HG03521 (cell line): ENCODE measurements at regions not wholly inside any gene's neighbourhood (a gene's known extent, or its start where the extent isn't known, plus 50 kb on each side); places are given as distances from the start of the nearest gene placed in this dataset.
"Not testable (repeated sequence)": the region's sequence is repeated elsewhere in the genome, so short reads cannot be mapped to it uniquely, and the experiment has no call there.

Source experiments
- ATAC-seq: cut with Tn5 transposase; IDR thresholded peaks from one replicate; pipeline ENCODE4 v1.9.1; 2021; ENCODE audit warnings: mild to moderate bottlenecking, moderate library complexity; ENCODE audit not compliant: unreplicated experiment

DNA sequence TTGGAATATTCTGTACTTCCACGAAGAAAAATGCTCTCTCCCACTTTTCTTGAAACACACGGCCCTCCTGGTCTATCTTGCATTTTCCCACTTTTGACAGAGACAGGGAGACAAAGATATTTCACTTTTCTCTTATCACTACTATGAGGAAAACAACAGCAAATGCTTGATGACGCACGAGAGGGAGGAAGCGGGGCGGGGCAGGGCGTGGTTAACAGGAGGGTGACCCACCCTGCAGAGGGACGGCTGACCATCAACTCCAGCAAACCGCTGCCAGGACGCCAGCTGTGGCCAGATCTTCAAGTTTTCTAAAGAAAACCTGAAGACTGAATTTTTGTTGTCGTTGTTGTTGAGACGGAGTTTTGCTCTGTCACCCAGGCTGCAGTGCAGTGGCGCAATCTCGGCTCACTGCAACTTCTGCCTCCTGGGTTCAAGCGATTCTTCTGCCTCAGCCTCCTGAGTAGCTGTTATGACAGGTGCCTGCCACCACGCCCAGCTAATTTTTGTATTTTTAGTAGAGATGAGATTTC, 63.8 kb downstream of the NSUN5 start:
- ATAC-seq = not testable (repeated sequence)

DNA sequence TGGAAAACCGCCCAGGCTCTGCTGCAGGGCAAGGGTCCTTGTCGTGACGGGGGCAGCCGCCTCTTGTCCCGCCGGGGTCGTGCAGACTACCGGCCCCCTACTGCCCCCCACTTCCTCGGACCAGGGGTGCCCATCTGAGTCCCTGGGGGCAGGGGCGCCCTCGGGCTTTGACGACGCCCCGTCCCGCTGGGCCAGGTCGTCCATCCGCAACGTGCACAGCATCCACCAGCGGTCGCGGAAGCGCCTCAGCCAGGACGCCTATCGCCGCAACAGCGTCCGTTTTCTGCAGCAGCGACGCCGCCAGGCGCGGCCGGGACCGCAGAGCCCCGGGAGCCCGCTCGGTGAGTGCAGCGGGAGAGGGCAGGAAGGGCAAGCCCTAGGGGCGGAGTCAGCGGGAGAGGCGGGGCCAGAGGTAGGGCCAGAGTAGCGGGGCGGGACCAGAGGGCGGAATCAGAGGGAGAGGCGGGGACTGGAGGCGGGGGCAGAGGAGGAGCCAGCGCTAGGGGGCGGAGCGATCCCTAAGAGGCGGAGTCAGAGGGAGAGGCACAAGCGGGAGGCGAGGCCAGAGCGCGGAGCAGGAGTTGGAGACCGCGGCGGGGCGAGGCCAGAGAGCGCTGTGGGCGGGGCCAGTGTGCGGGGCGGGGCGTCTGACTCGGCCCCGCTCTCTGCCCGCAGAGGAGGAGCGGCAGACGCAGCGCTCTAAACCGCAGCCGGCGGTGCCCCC, 73.5 kb downstream of the NSUN5 start:
- ATAC-seq = peak; percentile 85

DNA sequence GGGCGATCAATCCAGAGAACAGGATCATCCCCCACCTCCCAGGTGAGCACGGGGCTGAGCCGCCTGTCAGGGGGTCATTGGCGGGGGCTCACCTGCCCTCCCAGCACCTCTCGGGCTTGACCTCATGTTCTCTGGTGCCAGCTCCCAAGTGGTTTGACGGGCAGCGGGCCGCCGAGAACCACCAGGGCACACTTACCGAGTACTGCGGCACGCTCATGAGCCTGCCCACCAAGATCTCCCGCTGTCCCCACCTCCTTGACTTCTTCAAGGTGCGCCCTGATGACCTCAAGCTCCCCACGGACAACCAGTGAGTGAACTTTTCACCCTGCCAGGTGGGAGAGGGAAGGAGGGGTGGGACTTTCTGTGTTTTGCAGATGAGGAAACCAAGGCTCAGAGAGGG, 82.9 kb downstream of the NSUN5 start:
- not testable (repeated sequence) for ATAC-seq

DNA sequence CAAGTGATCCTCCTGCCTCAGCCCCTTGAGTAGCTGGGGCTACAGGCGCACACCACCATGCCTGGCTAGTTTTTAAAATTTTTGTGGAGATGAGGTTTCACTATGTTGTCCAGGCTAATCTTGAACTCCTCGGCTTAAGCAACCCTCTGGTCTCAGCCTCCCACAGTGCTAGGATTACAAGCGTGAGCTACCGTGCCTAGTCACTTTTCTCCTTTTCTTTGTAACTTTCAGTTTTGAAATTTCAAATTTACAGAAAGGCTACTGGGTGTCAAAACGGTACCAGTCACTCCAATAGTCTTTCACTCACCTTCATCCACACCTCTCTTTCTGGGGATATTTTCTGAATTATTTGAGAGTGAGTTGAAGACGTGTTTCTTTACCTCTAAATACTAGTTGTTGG, 86.9 kb downstream of the NSUN5 start:
- ATAC-seq = not testable (repeated sequence)

DNA sequence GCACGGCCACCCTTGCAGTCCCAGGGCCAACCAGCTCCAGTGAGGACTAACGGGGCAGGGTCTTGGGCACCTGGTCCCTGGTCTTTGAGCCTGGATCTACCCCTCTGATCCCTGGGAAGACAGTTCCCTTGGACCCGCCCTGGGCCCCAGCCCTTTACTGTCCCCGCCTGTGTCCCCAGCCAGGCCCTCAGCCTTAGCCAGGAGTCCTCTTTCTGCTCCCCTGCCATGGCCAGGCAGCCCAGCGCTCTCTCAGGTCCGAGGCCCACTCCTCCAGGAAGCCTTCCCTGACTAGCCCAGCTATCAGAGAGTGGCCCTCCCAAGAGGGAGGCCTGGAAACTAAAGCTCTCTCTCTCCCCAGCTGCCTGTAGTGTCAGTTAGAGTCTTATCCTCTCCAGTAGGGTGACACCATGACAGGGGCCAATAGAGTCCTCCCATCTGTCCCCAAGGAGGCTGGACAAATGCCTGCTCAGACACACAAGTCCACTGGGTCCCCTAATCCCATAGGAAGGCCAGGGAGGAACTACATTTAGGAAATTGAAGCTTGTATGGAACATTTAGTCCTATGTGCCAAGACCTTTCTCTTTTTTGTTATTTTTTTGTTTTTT, 87.8 kb downstream of the NSUN5 start:
- peak; percentile 35 for ATAC-seq

DNA sequence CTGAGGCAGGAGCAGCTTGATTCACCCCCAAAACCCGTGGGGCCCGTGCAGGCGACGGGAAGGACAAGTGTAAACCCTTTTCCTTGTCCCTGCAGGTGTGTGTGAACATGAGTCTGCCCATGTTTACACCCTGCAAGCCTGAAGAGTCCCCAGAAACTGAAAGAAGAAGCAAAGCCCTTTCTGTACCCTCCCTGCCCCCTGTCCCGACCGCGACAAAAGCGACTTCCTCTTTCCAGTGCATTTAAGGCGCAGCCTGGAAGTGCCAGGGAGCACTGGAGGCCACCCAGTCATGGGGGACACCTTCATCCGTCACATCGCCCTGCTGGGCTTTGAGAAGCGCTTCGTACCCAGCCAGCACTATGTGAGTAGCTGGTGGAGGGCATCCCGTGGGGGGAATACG, 88.3 kb downstream of the NSUN5 start:
- ATAC-seq = peak; percentile 69

DNA sequence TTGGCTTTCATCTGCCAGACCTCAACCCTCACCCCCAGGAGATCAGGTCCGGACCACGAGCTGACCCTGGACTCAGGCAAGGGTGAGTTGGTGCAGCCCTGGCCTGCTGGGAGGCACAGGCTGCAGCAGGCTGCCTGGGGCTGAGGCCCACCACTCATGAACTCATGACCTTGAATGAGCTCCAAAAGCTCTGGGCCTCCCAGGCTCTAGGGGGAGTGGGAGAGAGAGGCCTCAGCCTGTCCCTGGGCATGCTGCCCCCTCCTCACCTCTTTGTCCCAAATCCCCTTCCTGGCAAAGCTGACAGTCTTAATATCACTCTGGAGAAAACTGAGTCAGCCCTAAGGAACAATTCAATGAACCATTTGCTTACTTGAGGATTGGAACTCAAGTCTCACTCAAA, 89.8 kb downstream of the NSUN5 start:
- ATAC-seq = not testable (repeated sequence)

DNA sequence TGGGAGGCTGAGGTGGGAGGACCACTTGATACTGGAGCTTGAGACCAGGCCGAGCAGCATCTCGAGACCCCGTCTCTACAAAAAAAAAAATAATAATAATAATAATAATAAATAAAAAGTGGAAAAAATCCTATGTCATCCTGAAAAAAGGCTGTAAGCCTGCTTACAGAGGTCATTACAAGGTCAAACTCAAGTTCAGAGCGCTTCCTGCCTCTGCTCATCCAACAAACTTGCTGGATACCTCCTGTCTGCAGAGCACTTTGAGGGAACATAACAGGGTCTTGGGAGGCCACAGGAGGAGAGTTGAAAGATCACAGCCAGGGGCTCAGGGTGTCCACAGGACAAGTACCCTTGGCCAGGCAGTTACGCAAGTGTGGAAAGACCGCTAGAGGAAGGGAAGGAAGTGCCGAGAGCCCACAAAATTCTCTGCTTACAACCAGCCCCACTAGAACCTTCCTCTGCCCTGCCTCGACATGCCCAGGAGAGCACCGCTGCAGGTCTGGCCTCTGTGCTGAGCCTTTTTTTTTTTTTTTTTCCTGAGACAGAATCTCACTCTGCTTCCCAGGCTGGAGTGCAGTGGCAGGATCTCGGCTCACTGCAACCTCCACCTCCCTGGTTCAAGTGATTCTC, 92.5 kb downstream of the NSUN5 start:
- ATAC-seq = not testable (repeated sequence)

DNA sequence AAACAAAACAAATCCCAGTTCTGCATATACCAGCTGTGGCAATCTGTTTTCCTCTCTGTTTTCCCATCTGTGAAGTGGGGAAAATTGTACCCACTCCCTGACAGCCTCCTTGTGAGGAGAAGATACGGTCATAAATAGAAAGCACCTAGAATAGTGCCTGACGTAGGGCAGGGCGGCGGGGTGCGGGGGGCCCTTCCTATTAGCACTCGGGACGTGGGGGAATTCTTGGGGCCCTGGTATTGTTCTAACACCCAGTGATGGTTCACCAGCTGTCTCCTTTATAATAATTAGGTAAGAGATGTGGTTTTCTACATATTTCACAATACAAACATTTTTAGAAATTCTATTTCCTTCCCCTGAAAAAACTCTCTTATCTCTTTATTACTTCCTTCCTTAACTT, 93.4 kb downstream of the NSUN5 start:
- not testable (repeated sequence) for ATAC-seq

DNA sequence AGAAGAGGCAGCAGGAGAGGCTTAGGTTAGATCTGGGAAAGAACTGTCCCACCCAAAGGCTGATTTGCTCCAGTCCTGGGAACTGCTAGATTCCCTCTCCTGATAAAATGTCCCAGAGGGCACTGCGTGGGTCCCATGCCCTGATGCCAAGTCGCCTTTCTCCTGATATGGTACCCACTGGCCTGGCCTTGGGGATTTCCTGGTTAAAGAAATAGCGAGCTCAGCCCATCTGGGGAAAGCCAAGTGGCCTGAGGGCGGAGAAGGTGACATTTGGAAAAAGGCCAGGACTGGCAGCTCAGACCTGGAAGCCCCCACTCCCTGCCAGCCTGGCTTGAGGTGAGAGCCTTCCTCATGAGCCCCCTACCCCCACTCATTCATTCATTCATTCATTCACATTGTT, 94.2 kb downstream of the NSUN5 start:
- not testable (repeated sequence) for ATAC-seq

DNA sequence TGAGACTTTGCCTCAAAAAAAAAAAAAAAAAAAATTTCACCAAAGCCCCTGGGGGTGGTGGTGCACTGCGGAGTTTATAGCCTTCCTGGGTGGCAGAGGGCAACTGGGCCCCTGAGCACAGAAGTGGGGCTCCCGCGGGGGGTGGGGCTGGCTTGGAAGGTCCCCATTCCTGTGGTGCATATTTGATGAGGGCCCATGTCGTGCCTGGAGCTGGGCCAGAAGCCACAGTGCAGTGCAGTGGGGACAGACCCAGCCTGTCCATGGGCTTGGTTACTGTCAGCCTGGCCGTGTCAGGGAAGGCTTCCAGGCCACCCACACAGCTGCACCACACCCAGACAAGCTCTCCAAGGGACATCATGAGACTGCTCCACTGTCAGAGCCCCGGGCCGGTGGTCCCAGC, 95.5 kb downstream of the NSUN5 start:
- ATAC-seq = not testable (repeated sequence)

DNA sequence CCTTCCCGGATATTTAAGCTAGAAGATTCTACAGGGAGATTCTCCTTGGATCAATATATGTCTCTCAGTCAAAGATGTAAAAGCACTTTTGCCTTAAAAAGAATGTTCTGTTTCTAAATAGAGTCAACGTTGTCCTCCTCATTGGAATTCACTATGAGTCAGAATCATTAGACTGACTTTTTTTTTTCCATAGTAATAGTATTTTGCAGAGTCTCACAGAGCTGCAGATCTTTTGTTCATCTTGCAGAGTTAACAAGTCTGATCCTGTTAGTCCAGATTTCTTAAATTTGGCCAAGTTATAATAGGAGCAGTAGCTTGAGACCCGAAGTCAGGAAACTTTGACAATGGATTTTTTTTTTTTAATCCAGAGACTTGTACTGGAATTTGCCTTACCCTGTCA, 103.0 kb downstream of the NSUN5 start:
- ATAC-seq = not testable (repeated sequence)

DNA sequence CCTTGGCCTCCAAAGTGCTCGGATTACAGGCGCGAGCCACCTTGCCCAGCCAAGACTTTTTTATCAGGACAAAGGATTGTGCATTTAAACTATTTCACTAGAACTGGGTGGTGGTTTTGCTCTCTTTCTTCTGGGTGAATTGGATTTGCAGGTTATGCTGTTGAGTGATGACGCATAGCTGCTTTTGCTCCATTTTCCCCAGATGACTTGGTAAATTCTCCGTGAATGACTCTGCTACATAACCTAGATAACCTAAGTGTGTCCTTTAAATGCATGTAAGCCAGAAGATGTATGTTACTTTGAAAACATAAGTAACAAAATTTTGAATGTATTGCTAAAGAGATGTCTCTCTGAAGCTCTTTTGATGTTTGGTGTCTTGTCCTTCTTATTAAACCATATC, 103.7 kb downstream of the NSUN5 start:
- ATAC-seq = not testable (repeated sequence)

DNA sequence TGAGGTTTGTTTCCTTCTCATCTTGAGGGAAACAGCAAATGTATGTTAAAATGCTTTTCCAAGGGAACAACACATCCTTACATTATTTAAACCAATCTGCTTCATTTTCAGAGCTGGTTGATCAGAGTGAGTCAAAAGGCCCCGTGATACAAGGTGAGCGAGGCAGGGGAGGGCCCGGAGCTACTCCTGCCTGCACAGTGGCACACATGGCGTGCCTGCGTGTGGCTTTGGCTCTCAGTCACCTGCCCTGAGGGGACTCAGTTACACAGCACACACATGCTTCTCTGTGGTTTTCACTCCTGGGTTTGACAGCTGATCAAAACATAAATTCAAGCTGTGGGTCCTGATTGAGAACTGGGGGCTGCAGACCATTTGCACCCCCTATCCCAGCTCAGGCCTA, 105.3 kb downstream of the NSUN5 start:
- not testable (repeated sequence) for ATAC-seq

DNA sequence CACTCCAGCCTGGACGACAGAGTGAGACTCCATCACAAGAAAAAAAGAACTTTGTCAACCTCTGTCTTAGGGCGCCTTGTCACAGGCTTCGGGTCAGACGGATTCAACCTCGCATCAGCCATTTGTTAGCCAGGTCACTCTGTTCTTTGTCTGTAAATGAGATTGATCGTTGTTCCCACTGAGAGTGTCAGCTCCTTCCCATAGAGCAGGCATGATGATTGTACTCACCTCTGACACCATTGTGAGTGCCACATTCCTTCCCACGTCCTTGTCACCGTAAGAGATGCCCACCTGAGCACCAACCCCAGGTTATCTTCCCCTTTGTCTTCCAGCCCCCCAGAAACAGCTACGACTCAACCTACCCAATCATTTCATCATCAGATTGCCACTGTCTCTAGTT, 107.4 kb downstream of the NSUN5 start:
- not testable (repeated sequence) for ATAC-seq

DNA sequence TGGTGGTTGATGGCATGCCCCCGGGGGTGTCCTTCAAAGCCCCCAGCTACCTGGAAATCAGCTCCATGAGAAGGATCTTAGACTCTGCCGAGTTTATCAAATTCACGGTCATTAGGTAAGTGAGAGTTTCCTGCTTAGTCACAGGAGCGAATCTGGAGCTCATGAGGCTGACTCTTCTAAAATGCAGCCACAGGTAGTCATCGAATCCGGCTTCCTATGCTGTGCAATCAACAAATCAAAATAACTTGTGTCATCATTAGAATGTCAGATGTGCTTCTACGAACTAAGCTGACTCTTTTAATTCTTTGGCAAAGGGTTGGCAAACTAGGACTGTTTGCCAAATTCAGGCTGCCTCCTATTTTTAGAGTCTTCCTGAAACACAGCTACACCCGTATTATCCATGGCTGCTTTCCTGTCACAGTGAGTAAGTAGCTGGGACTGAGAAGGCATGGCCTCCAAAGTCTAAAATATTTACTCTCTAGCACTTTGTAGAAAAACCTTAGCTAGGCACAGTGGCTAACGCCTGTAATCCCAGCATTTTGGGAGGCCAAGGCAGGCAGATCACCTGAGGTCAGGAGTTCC, 108.0 kb downstream of the NSUN5 start:
- not testable (repeated sequence) for ATAC-seq

DNA sequence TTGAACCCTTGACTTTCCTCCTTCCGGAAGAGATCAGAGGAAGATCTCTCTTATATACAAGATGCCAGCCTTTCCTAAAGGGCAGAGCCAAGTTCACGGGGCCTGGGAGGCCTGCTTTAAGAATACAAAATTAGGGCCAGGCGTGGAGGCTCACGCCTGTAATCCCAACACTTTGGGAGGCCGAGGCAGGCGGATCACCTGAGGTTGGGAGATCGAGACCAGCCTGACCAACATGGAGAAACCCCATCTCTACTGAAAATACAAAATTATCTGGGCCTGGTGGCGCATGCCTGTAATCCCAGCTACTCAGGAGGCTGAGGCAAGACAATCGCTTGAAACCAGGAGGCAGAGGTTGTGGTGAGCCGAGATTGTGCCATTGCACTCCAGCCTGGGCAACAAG, 108.2 kb upstream of the SPDYE9 start:
- not testable (repeated sequence) for ATAC-seq

DNA sequence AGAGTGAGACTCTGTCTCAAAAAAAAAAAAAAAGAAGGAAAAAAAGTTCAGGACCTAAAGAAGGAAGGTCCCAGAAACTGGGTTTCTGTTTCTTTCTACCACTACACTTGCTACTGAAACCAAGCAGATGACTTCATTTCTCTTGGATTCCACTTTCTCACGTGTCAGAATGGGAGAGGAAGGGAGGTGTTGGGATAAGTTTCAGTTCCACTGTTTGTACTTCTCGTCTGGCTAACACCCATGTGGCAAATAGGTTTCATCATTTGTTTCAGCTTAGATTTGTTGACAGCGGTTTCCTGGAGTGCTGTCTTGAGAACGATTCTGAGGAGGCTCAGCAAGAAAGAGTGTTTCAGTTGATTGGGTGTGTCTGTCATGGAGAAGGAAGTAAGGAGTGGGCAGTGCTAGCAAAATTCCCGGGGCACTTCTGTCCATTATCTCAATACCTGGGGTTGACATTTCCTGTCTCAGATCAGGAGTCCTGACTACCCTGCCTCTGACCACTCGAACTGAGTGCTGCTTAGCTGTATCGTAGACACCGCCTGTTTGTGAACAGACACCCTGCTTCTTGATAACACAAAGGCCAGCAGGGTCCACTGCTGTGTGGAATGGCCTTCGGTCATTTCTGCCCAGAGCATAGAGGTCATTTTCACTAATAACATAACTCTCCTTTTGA, 104.8 kb upstream of the SPDYE9 start:
- ATAC-seq = not testable (repeated sequence)

DNA sequence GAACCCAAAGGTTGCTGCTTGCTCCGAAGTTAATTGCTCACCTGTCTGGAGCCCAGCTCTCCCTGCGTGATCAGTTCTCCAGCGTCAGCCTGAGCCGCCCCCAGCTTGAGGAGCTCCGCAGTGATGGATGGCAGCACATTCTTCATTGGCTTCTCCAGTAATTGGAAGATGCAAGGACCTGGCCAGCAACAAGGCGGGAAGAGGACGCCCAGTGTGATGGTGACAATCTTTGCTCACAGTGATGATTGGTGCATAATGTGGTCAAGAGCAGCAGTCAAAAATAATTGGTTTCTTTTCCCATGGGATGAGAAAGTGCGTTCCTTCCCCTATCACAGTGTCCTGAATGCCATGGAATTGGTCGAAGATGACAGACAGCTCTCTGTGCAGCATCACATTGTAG, 102.4 kb upstream of the SPDYE9 start:
- not testable (repeated sequence) for ATAC-seq

DNA sequence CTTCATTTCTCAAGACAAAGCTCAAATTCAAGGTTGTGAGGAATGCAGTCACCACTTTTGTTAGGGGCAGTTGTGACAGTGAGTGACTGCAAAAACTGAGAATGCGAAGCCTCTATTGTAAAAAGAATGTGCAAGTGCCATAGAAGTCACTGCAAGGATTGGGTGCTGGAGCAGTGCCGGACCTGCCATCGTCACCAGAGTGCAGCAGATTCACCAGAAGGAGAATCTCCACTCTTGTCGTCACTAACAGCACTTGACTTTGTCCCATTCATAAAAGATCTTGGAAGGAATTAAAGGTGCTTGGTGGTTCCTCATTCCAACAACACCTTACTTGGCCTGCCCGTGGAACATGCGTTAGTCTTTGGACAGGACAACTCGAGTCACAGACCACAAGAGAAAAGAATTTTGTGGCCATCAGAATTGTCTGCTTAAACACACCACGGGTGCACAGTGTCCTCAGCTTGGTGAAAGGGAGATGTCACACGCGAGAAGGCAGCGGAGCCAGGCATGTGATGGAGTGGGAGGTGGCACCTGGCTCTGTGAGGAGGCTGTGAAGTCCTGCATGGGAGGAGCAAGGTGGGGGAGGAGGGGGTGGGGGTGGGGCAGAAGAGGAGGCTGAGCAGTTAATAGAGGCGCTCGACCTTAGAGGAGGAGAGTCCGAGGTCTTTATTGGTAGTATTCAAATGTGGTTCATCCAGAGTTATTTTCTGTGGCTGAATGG, 100.9 kb upstream of the SPDYE9 start:
- ATAC-seq = not testable (repeated sequence)
